Rectal smooth muscle tissue (tissue), 1 donor: ENCODE measurements at regions not wholly inside any gene's neighbourhood (a gene's known extent, or its start where the extent isn't known, plus 50 kb on each side); places are given as distances from the start of the nearest gene placed in this dataset.

Experiments
- H3K27ac ChIP-seq: one replicate; pipeline ENCODE4 v1.7.0; 2013; ENCODE audit warnings: low read depth, low read length, inconsistent platforms
- H3K27me3 ChIP-seq: one replicate; pipeline ENCODE4 v1.7.0; 2013; ENCODE audit warnings: low read length; ENCODE audit not compliant: control insufficient read depth, insufficient read depth
- H3K36me3 ChIP-seq: one replicate; pipeline ENCODE4 v1.7.0; 2013; ENCODE audit warnings: low read length; ENCODE audit not compliant: control insufficient read depth, insufficient read depth
- H3K4me1 ChIP-seq: one replicate; pipeline ENCODE4 v1.7.0; 2013; ENCODE audit warnings: low read length; ENCODE audit not compliant: control insufficient read depth, insufficient read depth
- H3K4me3 ChIP-seq: one replicate; pipeline ENCODE4 v1.7.0; 2013; ENCODE audit warnings: low read length
- H3K9ac ChIP-seq: one replicate; pipeline ENCODE4 v1.7.0; 2013; ENCODE audit warnings: low read length

DNA sequence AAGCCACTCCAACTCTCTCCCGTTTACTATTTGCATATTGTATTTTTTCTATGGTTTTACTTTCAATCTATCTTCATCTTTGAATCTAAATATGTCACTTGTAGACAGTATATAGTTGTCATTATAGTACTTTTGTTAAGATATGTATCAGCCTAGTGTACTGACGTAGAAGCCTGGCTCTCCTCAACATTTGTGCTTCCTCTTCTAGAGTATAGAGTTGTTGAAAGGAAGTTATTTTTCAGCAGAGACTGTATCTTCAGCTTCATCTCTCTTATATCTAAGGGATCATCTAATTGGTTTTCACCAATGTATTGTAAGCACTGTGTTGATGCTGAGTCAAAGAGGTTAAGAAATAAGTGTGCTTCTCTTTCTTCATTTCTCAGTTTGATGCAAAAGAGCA is 192.8 kb downstream of the LMO4 start:
- Histone ChIP-seq H3K9ac (no peak overlapping the region), H3K27ac (no peak overlapping the region), H3K4me1 (peaks cover 17% of the 10 kb centered on the region), H3K27me3 (no peaks in the 10 kb centered on the region), H3K36me3 (no peaks in the 10 kb centered on the region), H3K4me3 (no peak overlapping the region)

DNA sequence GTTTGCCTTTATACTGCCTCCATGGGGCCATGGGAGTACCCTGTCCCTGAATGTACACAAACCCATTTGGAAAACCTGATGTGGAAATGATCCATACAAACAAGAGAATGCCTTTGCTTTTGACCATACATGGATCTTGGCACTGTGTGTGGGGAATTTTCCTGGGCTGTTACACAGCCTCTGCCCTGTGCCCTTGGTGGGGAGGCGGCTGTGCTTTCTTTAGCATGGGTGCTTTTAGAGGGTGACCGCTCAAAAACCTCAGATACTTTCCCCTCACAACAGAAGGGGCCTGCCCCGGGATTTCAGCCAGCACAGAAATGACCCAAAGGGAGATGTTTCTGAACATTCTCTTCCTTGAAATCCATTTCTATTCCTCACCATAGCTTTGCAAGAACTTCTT is 194.8 kb downstream of the LMO4 start:
- Histone ChIP-seq H3K36me3 (no peaks in the 10 kb centered on the region), H3K4me1 (peaks cover 17% of the 10 kb centered on the region), H3K27ac (peak overlapping the region; percentile 61), H3K4me3 (no peak overlapping the region), H3K9ac (no peak overlapping the region), H3K27me3 (no peaks in the 10 kb centered on the region)

DNA sequence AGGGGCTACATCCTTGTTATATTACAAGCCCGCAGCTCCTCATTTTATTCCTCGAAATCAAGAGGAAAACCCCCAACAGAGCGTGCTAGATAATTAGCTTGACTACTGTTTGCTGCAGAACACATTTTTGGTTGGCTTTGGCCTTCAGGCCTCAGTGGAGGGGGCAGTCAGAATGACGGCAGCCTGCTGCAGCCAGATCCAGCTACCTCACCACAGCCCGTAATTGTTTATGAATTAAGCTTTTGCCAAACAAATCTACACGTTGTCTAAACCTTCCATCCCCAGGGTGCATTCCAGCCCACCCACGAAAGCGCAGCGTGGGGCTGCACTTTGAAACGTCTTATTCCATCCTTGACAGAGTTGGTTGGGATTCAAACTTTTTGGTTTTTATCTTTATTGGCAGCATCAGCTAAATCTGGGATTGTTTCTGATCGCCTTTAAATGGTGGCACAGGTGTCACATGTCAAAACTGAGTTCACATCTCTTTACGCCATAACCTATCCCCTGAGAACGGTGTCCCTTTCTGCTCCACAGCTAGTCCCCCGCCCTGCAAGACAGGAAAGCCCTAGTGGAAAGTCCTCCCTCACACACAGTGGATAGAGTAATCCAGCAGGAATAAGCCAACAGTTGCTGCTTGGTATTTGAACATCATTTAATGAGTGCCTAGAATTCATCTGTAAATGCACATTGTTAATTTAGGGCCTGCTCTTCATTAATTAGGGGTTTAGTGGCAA is 195.5 kb downstream of the LMO4 start:
- Histone ChIP-seq H3K9ac (no peak overlapping the region), H3K27ac (peak overlapping the region; percentile 61), H3K4me3 (no peak overlapping the region), H3K36me3 (no peaks in the 10 kb centered on the region), H3K27me3 (no peaks in the 10 kb centered on the region), H3K4me1 (peaks cover 17% of the 10 kb centered on the region)

DNA sequence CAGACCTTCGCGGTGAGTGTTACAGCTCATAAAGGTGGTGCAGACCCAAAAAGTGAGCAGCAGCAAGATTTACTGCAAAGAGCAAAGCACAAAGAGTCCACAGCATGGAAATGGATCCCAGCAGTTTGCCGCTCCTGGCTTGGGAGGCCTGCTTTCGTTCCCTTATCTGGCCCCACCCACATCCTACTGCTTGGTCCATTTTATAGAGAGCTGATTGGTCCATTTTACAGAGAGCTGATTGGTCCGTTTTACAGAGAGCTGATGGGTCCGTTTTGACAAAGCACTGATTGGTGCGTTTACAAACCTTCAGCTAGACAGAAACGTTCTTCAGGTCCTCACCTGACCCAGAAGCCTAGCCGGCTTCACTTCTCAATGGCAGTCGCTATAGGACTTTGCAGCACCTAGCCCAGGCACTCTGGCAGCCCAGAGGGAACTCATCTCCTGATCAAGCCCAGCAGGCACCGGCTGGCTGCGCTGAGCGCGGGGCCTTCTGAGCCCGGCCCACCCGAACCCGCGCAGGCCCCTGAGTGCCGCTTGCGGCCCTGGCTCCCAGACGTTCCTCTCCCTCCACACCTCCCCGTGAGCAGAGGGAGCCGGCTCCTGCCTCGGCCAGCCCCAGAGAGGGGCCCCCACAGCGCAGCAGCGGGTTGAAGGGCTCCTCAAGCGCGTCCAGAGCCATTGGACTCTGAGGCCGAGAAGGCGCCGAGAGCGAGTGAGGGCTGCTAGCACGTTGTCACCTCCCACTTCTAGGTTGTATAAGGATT is 200.3 kb downstream of the LMO4 start:
- Histone ChIP-seq H3K27me3 (no peaks in the 10 kb centered on the region), H3K9ac (no peak overlapping the region), H3K4me1 (peaks cover 10% of the 10 kb centered on the region), H3K4me3 (no peak overlapping the region), H3K36me3 (no peaks in the 10 kb centered on the region), H3K27ac (no peak overlapping the region)

DNA sequence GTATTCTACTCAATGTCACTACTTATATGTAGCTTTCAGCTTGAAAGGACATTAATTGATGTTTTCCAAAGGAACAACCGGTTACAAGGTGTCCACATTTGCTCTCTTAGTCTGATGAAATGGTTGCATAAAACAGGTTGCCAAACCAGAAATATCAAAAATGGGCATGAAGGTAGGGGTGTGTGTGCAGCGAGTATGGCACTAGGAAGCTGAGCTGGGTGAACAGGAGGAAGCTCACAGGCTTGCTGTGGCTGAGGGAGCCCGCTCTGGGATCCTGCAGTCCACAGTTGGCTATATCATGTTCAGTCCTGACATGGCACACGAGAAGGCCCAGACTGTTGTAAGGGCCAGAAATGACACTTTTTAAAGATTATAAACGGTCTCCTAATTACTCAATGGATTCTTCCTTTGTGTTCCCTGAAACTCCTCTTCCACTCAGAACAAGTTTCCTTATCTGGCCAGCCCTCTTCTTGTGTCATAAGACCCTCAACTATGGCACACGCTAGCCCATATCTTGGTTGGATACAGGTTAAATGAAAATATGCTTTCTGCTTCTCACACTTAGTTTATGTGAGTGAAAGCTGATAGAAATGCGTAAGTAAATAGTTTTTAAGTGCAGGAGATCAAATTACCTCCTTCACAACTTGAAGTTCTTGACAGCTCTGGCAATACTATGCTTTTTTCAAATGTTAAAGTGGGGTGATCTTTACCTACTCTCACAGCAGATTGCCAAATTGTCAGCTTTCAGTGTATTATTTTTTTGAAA is 201.5 kb downstream of the LMO4 start:
- Histone ChIP-seq H3K27ac (no peak overlapping the region), H3K4me1 (peaks cover under 1% of the 10 kb centered on the region), H3K9ac (no peak overlapping the region), H3K4me3 (no peak overlapping the region), H3K36me3 (no peaks in the 10 kb centered on the region), H3K27me3 (no peaks in the 10 kb centered on the region)

DNA sequence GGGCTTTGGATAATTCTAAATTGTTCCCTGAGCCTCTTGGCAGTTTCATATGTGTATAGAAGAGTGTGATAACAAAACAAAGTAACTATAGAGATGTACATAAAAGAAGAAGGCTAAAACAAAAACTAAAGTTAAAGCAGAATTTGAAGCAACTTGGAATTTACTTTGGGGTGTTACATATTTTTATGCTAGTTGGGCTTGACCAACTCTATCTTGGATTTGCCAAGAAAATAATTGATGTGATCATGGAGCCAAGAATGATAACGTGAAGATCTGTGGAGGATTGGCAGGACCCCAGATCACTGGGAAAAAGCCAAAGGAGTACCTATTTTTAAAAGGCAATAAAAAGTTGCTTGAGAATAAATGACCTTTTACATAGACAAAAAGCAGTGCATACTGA is 206.9 kb downstream of the LMO4 start:
- Histone ChIP-seq H3K4me3 (no peak overlapping the region), H3K27ac (no peak overlapping the region), H3K4me1 (peaks cover 3% of the 10 kb centered on the region), H3K36me3 (no peaks in the 10 kb centered on the region), H3K27me3 (no peaks in the 10 kb centered on the region), H3K9ac (no peak overlapping the region)

DNA sequence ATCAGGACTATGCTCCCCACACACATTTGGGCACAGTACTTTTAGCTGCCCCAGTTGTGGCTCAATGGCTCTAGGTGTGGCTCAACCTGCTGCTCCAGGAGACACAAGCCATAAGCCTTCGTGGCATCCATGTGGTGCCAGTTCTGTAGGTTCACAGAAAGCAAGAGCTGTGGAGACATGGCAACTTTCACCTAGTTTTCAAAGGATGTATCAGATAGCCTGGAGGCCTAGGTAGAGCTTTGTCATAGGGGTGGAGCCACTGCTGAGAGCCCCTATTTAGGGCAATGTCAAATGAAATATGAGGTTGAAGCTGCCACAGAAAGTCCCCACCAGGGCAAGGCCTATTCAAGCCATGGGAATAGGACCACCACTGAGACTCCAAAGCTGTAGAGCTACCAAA is 210.5 kb downstream of the LMO4 start:
- no peak overlapping the region for H3K4me3 ChIP-seq
- H3K27me3 ChIP-seq = no peaks in the 10 kb centered on the region

DNA sequence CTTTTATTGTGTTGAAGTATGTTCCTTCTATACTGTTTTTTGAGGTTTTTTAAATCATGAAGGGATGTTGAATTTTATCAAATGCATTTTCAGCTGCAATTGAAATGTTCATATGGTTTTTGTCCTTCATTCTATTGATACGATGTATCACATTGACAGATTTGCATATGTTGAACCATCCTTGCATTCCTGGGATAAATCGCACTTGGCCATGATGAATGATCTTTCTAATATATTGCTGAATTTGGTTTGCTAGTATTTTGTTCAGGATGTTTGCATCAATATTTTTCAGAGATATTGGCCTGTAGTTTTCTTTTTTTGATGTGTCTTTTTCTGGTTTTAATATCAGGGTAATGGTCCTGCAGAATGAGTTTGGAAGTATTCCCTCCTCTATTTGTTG is 214.0 kb downstream of the LMO4 start:
- no peak overlapping the region for H3K9ac ChIP-seq
- no peak overlapping the region for H3K4me3 ChIP-seq
- H3K27ac ChIP-seq = no peak overlapping the region
- H3K4me1 ChIP-seq = no peaks in the 10 kb centered on the region
- no peaks in the 10 kb centered on the region for H3K36me3 ChIP-seq
- no peaks in the 10 kb centered on the region for H3K27me3 ChIP-seq

More for the DNA sequence above, 210.5 kb downstream of the LMO4 start:
- H3K36me3 ChIP-seq = no peaks in the 10 kb centered on the region
- H3K27ac ChIP-seq = no peak overlapping the region
- no peak overlapping the region for H3K9ac ChIP-seq
- peaks cover 3% of the 10 kb centered on the region for H3K4me1 ChIP-seq

DNA sequence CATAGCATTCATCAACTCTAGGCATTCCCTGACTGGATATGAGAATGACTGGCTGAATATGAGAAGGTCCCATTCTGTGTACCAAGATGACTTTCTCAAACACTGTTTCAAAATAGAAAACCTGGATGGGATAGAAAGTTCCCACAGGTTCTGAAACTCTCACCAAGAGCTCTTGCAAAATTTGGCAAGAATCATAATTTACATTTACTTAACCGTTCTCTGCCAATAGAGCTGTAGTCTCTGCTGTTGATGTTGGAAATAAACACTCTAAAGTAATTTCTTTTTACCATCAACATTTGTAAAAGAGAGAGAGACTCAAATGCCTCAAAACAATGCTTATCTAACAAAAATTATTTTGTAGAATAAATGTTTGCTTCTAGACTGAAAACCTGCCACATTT is 221.1 kb downstream of the LMO4 start:
- no peak overlapping the region for H3K9ac ChIP-seq
- H3K27me3 ChIP-seq = no peaks in the 10 kb centered on the region
- H3K36me3 ChIP-seq = no peaks in the 10 kb centered on the region
- no peak overlapping the region for H3K27ac ChIP-seq
- peaks cover 5% of the 10 kb centered on the region for H3K4me1 ChIP-seq
- H3K4me3 ChIP-seq = no peak overlapping the region

DNA sequence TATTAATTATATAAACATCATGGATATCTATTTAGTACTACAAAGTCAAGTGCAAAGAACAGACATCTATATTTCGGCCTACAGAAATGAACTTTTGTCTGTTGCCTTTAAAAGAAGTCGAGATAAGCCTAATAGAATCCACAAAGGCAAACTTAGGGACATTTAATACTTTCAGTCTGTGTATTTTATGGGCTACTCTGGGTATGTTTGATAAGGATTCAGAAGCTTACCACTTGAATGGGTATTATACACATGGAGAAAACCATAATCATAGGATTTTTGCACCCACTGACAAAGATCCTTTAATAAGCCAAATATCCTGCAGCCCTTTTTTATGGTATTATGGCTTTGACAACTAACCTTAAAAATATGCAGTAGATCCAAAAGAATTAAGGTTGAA is 224.8 kb downstream of the LMO4 start:
- H3K4me1 ChIP-seq = peaks cover 5% of the 10 kb centered on the region
- H3K4me3 ChIP-seq = no peak overlapping the region
- H3K27me3 ChIP-seq = no peaks in the 10 kb centered on the region
- no peak overlapping the region for H3K9ac ChIP-seq
- H3K27ac ChIP-seq = no peak overlapping the region
- H3K36me3 ChIP-seq = no peaks in the 10 kb centered on the region

DNA sequence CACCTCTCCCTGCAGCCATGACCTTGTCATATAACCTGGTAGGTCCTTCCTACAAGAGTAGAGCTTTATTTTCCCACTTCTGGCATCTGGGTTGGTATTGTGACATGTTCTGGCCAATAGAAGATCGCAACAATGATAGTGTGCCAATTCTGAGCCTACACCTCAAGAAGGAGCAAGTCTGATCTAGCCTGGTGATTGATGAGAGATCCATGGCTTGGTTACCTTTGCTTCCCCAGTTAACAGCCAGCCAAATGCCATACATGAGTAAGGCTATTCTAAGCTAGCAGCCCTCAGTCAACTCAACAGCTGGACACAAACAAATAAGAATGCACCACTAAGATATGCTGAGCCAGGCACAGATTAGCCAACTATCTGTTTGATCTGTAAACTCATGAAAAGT is 226.7 kb downstream of the LMO4 start:
- Histone ChIP-seq H3K4me3 (no peak overlapping the region), H3K36me3 (no peaks in the 10 kb centered on the region), H3K27me3 (no peaks in the 10 kb centered on the region), H3K4me1 (peaks cover 3% of the 10 kb centered on the region), H3K9ac (no peak overlapping the region), H3K27ac (no peak overlapping the region)

DNA sequence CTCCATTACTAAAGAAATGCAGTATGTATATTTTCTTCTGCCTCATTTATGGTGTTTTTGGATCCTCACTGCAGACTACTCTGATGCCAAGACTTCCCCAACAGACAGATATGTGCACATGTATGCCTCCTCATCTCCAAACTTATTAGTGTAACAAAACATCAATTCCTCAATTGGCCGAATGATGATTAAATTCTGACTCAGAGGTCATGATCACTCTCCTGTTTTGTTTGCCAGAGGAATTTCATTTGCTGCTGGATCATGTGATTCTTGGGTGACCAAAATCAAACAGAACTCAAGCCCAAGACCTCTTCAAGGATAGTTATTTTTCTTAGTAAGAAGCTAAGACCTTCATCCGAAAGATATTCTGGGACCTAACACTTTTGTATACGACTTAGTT is 227.6 kb downstream of the LMO4 start:
- H3K4me1 ChIP-seq = no peaks in the 10 kb centered on the region
- H3K36me3 ChIP-seq = no peaks in the 10 kb centered on the region
- no peak overlapping the region for H3K27ac ChIP-seq
- no peaks in the 10 kb centered on the region for H3K27me3 ChIP-seq
- H3K4me3 ChIP-seq = no peak overlapping the region
- no peak overlapping the region for H3K9ac ChIP-seq
